Tongue (tissue), 1 donor: ENCODE measurements at regions not wholly inside any gene's neighbourhood (a gene's known extent, or its start where the extent isn't known, plus 50 kb on each side); places are given as distances from the start of the nearest gene placed in this dataset.

ENCODE experiments used
- DNase-seq: peaks from one replicate; pipeline ENCODE4 v3.0.0-alpha.2; 2015

DNA sequence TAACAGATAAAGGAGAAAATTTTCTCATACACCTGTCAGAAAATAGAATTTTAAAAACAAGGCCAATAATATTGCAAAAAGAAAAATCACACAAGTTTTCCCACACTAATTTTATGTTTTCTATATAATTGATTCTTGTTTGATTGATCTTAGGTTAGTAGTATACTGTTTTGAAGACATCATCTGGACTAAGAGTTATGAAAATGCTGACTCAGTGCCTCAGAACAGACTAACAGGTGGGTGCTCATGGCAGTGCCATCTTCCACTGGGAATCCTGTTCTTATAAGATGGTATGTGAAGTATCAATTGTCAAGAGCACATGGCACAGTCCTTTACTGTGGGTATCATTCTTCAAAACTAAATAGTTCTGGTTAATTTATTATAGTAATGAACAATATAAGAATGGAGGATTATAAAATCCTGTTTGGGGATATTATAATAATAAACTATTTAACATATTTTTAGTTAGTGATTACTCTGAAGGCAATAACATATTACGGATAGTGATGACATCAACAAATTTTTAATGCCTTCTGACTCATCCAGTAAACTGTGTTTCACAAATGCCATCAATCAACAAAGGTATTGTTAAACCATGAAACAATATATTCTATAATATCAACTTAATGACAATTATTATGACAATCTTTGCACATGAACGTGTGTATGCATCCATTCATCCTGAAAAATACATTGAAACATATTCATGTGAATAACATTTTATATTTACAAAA is 384.6 kb upstream of the KHDRBS2 start:
- DNase-seq: no peak

DNA sequence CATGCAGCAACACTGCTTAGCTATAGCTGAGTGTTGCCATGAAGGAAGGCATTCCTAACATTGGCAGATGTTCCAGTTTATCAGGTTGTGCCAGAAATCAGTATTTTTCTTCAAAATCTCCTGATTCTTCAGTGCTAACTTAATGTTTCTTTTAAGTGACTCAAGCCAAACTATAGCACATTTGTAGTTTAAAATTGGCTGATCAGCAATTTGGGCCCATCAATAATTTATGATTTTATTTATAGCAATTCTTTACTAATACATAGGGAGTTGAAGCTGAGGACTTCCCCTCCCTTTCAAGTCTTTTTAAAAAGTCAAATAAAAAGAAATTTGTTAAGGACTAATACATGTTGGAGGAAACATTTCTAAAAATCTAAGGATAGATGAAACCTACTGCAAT is 383.8 kb upstream of the KHDRBS2 start:
- no peak for DNase-seq

DNA sequence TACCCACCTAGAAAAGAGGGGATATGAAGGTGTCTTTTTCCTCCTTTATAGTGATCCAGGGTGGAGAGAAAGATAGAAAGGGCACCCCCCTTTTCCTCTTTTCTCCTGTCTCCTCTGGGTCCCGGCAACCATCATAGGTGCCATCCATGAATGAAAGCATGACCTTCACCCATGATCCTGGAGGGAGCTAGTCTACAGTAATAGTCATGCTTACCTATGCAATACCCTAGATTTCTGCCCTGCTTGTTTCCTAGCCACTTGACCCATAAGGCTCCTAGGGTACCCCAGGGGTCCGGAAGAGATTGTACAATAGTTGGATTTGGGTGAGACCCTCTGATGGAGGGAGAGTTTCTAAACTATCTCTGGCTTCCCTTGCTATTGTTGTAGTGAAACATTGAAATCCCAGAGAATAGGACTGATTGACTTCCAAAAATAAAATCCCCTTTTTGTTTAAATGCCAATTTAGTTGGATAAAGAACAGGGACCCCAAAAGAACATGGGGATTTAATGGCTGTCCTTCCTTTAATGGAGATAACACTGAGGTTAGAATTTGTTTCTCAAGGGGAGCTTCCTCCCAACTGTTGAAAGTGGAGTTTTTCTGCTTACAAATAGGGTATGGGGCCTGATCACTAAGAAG is 366.8 kb upstream of the KHDRBS2 start:
- DNase-seq: no peak

DNA sequence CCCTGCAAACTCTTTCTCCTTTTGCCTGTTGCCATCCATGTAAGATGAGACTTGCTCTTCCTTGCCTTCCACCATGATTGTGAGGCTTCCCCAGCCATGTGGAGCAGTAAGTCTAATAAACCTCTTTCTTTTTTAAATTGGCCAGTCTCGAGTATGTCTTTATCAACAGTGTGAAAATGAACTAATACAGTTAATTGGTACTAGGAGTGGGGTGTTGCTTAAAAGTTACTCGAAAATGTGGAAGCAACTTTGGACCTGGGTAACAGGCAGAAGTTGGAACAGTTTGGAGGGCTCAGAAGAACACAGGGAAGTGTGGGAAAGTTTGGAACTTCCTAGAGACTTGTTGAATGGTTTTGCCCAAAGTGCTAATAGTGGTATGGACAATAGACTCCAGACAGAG is 359.2 kb upstream of the KHDRBS2 start:
- DNase-seq: no peak

DNA sequence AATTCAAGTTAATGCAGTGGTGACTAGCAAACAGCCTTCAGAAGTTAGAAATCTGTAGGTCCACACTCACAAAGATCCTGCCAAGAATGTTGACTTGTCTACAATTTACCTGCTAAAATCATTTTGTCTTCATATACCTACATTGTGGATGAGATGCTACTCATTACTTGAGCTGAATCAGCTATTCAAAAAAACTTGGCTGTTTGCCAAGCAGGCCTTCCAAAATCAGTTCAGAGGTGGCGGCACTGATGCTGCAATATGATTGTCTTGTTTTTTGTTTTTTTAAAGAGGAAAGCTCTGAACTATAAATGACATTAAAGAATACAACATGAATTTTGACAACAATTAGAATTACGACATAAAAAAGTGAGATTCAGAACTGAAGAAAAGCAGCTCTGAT is 354.7 kb upstream of the KHDRBS2 start:
- DNase-seq: peak; percentile 0

DNA sequence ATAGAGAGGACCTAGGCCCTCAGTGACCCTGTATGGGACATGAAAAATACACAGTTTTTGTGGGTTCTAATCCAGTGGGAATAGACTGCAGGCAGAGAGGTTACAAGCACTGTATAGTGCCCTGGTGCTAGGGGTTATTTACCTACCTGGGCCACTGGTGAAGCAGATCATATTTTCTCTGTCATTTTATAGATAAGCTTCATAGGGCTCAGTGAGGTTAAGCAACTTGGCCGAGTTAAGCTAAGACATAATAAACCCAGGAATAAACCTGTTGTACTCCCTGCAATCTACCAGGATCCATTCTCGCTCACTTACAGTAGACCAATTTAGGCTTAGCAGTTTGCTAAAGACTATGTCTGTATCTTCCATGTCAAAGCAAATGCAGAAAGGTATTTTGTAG is 340.6 kb upstream of the KHDRBS2 start:
- no peak for DNase-seq

DNA sequence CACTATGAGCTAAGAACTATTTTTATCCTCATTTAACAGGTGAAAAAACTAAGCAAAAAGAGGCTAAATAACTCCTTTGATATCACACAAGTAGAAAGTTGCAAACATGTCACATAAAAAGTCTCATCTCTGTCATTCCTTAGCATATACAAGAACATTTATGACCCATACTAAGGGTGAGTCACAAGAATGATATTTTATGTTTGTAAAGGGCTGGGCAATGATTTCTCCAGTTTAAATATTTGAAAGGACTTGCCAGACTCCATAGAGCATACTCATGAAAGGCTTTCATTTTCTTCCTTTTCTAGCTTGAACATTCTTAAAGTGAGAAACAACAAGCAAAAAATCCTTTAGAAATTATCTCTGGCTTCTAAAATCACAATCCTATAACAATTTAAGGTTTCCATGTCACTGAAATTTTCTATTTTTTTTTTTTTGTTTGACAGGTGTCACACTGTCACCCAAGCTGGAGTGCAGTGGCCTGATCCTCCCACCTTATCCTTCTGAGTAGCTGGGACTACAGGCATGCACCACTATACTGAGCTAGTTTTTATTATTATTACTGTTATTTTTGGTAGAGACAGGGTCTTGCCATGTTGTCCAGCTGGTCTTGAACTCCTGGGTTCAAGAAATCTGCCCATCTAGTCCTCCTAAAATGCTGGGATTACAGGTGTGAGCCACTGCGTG is 338.0 kb upstream of the KHDRBS2 start:
- no peak for DNase-seq

DNA sequence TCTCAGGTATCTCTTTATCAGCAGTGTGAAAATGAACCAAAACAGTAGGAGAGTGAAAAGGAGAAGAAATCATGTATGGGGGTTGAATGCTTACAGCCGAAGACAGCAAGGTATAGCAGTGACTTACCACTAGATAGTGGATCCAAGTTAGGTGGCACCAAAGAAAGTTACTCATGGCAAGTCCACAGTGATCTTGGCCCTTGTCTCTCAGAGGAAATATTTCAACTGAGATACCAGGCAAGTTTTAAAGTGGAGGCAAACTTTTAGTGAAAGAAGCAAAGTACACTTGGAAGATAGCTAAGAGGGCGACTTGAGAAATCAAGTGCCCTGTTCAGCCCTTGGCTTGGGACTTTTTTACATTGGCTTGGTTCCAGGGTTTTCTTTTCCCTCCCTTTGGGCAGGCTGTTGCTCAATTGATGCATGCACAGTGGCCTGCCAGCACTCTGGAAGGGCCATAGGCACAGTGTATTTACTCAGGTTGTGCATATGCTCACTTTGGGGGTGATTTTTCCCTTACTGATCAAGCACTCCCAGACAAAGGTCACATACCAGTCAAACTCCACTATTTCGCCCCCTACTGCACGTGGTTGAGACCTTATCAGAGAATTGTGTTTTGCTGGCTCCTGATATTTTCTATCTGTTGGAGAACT is 329.5 kb upstream of the KHDRBS2 start:
- DNase-seq: no peak

DNA sequence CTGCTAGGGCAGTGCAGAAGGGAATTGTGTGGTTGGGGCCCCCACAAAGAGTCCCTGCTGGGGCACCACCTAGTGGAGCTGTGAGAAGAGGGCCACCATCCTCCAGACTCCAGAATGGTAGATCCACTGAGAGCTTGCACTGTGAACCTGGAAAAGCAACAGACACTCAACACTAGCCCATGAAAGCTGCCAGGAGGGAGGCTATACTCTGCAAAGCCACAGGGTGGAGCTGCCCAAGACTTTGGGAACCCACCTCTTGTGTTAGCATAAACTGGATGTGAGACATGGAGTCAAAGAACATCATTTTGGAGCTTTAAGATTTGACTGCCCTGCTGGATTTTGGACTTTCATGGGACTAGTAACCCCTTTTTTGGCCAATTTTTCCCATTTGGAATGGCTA is 328.4 kb upstream of the KHDRBS2 start:
- DNase-seq: no peak

DNA sequence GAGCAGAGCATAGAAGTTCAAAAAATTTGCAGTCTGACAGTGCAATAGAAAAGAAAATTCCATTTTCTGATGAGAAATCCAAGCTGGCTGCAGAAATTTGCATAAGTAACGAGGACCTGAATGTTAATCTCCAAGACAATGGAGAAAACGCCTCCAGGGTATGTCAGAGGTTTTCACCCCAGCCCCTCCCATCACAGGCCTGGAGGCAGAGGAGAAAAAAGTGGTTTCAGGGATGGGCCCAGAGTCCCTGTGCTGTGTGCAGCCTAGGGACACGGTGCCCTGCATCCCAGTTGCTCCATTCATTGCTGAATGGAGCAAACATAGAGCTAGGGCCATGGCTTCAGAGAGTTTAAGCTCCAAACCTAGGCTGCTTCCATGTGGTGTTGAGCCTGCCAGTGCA is 327.9 kb upstream of the KHDRBS2 start:
- no peak for DNase-seq

DNA sequence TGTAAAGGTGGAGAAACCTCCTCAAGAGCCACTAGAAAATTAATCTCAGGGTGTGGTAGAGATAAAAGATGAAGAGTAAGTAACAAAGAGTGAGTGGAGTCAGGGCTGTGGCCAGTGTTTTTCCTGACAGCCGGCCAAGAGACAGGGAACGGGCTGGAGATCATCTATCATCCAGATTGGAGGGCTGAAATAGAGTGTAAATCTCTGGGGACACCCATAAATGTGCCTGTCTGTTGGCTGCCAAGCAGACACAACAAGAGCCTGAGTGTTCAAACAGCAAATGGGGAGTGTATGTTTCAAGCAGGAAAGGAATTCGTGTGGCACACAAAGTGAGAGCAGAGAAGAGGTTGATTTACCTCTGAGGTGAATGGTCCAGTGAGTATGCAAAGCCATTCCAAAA is 326.4 kb upstream of the KHDRBS2 start:
- peak; percentile 1 for DNase-seq

DNA sequence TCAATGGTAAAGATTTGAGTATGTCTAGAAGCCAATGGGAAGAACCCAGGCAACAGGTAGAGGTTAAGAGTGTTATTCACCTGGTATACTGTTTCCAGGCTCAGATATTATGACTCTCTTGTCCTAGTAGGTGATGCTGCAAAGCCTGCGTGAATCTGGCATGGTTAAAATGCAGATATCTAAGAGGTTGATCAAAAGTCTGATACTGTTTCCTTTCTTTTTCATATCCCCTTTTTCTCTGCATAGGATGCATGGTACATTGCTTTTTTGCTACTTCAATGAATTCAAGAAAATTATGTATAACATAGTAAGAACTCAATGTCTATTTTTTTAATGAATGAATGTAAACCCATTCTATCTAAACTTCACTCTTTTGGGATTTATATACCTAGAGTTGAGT is 284.3 kb upstream of the KHDRBS2 start:
- DNase-seq: no peak

DNA sequence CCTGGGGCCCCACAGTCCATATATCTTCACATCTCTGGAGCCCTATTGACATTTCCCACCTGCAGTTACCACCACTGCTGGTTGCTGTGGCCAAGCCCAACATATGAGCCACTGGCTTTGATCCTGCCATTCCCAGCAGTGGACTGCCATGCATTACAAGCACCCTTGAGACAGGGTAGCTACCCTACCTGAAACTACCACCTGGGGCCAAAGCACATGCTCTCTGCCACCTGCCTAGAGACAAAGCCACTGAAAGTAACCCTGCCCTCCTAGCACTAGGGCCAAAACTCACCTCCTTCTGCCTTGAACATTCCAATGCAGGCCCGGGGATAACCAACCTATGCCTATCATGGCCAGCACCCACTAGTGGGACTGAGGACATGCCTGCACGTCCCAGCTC is 255.5 kb upstream of the KHDRBS2 start:
- no peak for DNase-seq

DNA sequence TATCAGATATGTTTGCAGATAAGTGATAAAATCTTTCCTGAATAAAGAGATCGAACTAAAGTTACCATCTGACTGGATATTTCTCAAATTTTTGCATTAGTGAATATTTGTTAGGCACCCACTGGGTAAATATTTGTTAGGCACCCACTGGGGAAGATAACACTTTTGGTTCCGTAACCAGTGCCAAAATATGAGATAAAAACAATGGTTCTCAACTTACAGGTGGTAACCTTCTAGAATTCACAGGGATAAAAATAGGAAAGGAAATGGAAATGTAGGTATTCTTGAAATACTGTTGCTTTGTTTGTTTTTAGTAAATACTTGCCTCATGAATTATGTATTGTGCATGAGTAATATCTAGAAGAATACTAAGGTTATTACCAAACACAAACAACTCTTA is 245.0 kb upstream of the KHDRBS2 start:
- DNase-seq: no peak

DNA sequence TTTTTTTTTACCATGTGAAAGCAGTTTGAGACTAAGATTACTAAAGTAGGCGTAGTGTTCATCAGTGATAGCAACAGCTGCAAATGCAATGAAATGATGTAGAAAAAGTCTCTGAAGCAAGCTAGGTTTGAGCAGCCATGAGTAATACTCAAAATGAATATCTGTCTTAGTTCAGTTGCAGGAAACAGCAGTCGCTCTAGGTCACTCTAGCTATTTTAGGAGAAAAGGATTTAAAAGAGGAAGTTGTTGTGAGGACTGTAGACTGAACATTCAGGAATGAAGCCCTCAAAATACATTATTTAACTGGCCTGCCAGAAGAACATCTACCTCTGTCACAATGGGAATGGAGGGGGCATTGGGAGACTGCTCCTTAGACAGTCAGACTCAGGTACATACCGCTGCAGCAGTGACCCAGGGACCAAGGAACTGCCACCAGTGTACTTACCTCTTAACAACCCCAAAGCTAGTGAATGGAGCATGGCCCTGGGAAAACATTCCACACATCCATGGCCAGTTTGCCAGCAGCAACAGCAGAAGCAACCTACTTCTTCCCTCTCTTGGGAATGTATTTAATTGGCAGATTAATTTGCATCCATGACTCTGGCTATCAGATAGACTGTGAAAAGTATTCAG is 243.0 kb upstream of the KHDRBS2 start:
- DNase-seq: no peak

DNA sequence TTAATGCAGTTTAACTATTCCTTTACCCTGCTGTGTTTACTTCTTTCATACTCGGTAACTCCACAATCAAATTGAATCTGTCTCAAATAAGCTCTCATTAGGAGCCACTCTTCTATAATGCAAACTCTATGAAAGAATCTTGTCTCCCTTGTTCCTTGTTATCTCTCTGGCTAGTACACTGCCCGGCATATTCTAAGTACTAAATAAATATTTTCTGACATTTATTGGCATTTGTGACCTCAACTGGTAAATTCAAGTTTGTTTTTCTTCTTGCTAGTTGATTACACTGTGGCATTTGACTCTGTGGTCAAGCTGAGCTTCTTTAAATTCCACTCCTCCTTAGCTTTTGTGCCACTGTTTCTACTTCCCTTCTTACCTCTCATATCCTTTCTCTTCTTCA is 237.6 kb upstream of the KHDRBS2 start:
- no peak for DNase-seq

DNA sequence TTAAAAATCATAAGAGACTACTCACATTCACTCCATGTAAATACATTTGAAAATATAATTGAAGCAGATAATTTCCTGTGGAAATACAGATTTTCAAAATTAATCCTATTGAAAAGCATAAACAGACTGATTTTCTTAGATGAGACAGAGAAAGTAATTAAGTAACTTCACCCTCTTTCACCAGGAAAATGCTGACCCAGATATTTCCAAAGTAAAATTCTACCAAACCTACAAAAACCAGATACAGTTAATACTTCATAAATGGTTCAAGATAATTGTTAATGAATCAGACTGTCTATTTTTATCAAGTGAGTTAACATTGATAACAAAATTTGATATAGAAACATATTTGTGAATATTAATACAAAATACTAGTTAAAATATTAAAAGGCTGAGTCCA is 233.5 kb upstream of the KHDRBS2 start:
- no peak for DNase-seq

DNA sequence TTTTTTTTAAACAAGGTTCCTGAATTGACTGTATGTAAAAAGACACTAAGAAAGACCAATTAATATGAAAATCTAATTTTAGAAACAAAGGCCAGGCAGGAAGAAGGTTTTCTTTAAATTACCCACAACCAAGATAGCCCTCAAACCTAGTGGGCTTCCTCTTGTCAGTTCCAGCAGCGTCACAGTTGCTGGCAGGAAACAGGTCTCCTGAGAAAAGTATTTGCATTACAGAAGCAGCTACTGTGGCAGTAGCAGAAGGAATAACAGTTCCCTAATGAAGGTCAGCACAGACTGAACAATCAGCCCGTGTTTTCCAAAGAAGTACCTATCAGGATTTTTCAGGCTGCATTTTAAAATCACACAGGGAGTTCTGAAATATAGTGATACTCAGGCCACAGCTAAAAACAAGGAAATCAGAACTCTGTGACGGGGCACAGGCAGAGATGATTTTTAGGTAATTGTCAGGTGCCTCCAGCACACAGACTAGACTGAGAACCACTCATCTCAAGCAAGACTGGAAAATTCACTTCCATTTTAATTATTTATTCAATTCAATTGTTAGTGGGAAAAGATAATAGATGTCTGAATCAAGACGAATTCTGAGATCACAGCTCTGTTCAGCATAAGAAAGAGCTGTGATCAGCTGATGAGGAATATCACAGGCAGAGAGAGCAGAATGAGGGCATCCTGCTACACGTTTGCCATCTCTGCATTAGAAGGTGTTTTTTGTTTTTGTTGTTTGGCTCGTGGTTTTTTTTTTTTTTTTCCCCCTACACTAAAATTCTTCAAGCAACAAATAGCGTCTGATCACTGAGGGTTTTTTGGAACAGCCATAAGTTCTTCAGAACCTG is 230.5 kb upstream of the KHDRBS2 start:
- DNase-seq: no peak

DNA sequence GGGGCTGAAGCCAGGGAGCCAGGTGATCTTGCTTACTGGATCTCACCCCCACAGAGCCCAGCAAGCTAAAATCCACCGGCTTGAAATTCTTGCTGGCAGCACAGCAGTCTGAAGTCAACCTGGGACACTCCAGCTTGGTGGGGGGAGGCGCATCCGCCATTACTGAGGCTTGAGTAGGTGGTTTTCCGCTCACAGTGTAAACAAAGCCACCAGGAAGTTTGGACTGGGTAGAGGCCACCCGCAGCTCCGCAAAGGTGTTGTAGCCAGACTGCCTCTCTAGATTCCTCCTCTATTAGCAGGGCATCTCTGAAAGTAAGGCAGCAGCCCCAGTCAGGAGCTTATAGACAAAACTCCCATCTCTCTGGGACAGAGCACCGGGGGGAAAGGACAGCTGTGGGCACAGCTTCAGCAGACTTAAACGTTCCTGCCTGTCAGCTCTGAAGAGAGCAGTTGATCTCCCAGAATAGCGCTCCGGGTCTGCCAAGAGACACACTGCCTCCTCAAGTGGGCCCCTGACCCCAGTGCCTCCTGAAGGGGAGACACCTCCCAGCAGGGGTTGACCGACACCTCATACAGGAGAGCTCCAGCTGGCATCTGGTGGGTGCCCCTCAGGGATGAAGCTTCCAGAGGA is 206.3 kb upstream of the KHDRBS2 start:
- DNase-seq: no peak

DNA sequence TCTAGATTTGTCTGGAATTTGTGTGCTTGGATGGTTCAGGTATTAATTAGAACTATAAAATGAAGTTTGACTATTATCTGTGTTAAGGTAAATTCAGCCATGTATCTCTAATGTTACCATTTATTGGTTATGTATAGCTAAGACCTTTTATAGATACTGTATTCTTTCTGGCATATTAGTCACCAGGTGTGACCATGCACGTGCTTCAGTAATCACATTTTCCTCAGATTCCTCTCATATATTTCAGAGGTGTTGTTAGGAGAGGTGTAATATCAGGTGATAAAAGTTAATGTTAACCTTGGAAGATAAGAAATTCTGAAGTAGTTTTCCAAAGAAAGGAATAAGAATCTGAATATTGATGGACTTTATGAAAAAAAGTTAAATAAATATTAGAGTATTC is 194.5 kb upstream of the KHDRBS2 start:
- no peak for DNase-seq

DNA sequence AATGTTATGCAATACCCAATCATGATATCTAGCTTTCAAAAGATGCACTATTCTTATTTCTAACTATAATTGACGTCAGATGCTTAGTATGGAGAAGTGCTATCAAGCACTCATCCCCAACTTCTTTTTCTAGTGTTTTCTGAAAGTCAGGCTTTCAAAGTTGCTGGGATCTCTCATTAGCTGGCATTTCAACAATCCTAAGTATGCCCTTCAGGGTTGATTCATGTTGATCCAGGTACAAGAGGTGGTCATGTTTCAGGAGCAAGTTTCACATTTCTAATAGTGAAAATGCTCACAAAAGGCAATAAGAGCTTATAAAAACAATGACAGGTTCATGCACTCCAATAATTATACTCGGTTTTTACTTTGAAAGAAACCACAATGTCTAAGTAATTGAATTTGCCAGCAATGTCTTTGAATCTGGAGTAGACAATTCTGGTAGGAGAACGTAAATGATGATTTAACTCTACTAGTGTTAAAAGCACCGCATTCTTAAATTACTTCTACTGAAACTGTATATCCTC is 193.7 kb upstream of the KHDRBS2 start:
- no peak for DNase-seq
